HUDEP-2 (cell line): ENCODE measurements at regions not wholly inside any gene's neighbourhood (a gene's known extent, or its start where the extent isn't known, plus 50 kb on each side); places are given as distances from the start of the nearest gene placed in this dataset.

Experiments used
- DNase-seq, 76 experiments: peaks; one replicate each; lab custom pipeline; 2025; ENCODE audit not compliant: unreplicated experiment in 76 of 76; lab: John Stamatoyannopoulos, UW

GRCh38 chr2:198374375-198375082, 570.1 kb downstream of the PLCL1 start:
- peak in 37 of 76 experiments; percentile 1 to 50 (median 16) for DNase-seq

- peak in 23 of 76 experiments; percentile 0 to 52 (median 13) for DNase-seq
These were observed 567.6 kb downstream of the PLCL1 start for GRCh38 chr2:198371921-198372543.

GRCh38 chr2:198371329-198371728, 566.9 kb downstream of the PLCL1 start:
- DNase-seq, result no peak

- DNase-seq, result no peak
These were observed 563.7 kb downstream of the PLCL1 start for GRCh38 chr2:198368089-198368488.

- DNase-seq, result no peak
These were observed 558.3 kb downstream of the PLCL1 start for GRCh38 chr2:198362740-198363139.

GRCh38 chr2:198359308-198359707, 554.9 kb downstream of the PLCL1 start:
- DNase-seq, result no peak

- no peak for DNase-seq
These were observed 551.8 kb downstream of the PLCL1 start for GRCh38 chr2:198356157-198356556.

- no peak for DNase-seq
These were observed 547.3 kb downstream of the PLCL1 start for GRCh38 chr2:198351647-198352046.

- no peak for DNase-seq
These were observed 543.6 kb downstream of the PLCL1 start for GRCh38 chr2:198347946-198348345.

- no peak for DNase-seq
These were observed 543.0 kb downstream of the PLCL1 start for GRCh38 chr2:198347349-198347748.

GRCh38 chr2:198343471-198343870, 539.1 kb downstream of the PLCL1 start:
- no peak for DNase-seq

- no peak for DNase-seq
These were observed 536.5 kb downstream of the PLCL1 start for GRCh38 chr2:198340846-198341245.

GRCh38 chr2:198339116-198339515, 534.7 kb downstream of the PLCL1 start:
- no peak for DNase-seq

- no peak for DNase-seq
These were observed 533.0 kb downstream of the PLCL1 start for GRCh38 chr2:198337368-198337767.

GRCh38 chr2:198328454-198328853, 524.1 kb downstream of the PLCL1 start:
- no peak for DNase-seq

- no peak for DNase-seq
These were observed 523.1 kb downstream of the PLCL1 start for GRCh38 chr2:198327526-198327925.

- DNase-seq, result no peak
These were observed 522.0 kb downstream of the PLCL1 start for GRCh38 chr2:198326431-198326830.

GRCh38 chr2:198325359-198325758, 521.0 kb downstream of the PLCL1 start:
- no peak for DNase-seq

GRCh38 chr2:198324071-198324470, 519.7 kb downstream of the PLCL1 start:
- no peak for DNase-seq

- DNase-seq, result peak in 2 of 76 experiments; percentile 2 to 27
These were observed 517.9 kb downstream of the PLCL1 start for GRCh38 chr2:198322275-198322674.

GRCh38 chr2:198321522-198322088, 517.2 kb downstream of the PLCL1 start:
- DNase-seq, result no peak

- DNase-seq, result no peak
These were observed 512.5 kb downstream of the PLCL1 start for GRCh38 chr2:198316852-198317396.
